ENCODE measurements at regions not wholly inside any gene's neighbourhood (a gene's known extent, or its start where the extent isn't known, plus 50 kb on each side); places are given as distances from the start of the nearest gene placed in this dataset.

DNA sequence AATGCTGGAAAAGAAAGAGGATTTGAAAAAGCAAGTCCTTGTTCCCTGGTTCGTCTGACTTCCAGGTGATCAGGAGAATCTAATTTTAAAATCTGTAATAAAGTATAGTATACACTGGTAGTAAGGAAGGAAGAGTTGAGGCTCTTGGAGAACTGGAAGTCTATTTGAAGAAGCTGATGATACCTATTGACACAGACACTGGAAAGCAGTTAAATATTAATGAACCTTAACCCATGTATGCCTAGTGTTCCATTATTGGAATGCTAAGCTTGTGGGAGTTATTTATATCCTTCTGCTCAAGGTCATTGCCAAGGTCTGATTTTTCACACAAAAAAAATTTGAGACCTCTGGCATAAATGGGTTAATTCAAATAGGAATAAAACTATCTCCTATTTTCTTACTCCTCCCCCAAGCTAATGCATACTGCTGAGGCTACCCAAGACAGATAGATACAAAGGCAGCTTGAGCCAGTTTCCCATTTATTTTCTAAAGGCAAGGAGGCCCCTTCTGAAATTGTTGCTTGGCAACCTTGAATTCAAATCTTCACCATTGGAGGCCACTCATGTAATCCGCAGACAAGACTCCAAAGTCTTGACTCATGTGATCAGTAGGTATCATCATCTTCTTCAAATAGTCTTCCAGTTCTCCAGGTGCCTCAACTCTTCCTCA is 110.2 kb downstream of the FZD1 start:
- TF ChIP-seq CTCF (IDR thresholded peaks at IDR 0.05; ENCODE audit: low read length) = no peak
- TF ChIP-seq EZH2 (IDR thresholded peaks at IDR 0.05; ENCODE audit: borderline replicate concordance, low read length) = no peak

All from OCI-LY1 (cell line).